K562 (cell line): ENCODE measurements at regions not wholly inside any gene's neighbourhood (a gene's known extent, or its start where the extent isn't known, plus 50 kb on each side); places are given as distances from the start of the nearest gene placed in this dataset.

Experiments used
- ATAC-seq: fragments of 200-7000 bp; cut with Tn5 transposase; 3 replicates; pipeline ENCODE4 v1.9.1; 2020; ENCODE audit warnings: moderate library complexity
- BruUV-seq: library from RNA; stranded (reverse); fragments of 400-500 nt; replicated peaks from 2 replicates; lab custom pipeline; 2021; lab: Mats Ljungman, UMichigan
- CTCF ChIA-PET: fragments of 300-600 bp; formaldehyde crosslinking; extraction: SDS; loops from one replicate; lab custom pipeline; 2021; ENCODE audit warnings: low intra/inter-chr PET ratio; lab: Yijun Ruan, JAX
- POLR2A ChIA-PET: fragments of 300-600, 350-650 bp; sonication (Branson Sonifier 250); formaldehyde crosslinking; extraction: SDS; loops from one replicate; lab custom pipeline; 2021; ENCODE audit warnings: antibody characterized with exemption, inconsistent platforms; lab: Yijun Ruan, JAX
- DNase-seq, 4 experiments: peaks; one replicate each; pipeline versions ENCODE4 v3.0.0 to v3.0.0-alpha.2; 2011 to 2018; ENCODE audit warnings: low spot score in 3 of 4, mixed read lengths in 3 of 4; ENCODE audit errors: extremely low read depth in 1 of 4
- FAIRE-seq: peaks from 2 replicates; lab custom pipeline; 2011; peaks lifted over from hg19 to GRCh38; lab: Jason Lieb, UNC
- H2AFZ ChIP-seq: 2 replicates; pipeline ENCODE4 v1.6.0; 2011; ENCODE audit warnings: low read depth, low read length, control low read depth, inconsistent platforms
- H3K27ac ChIP-seq: fragments of 200-600 bp; 3 replicates; pipeline ENCODE4 v1.8.0; 2011; ENCODE audit warnings: low read depth, mild to moderate bottlenecking, control low read depth, inconsistent platforms, low read length, moderate library complexity, mixed read lengths; ENCODE audit errors: extremely low read depth
- H3K27me3 ChIP-seq, 2 experiments: fragments of 300-600 bp in 1 of 2; 2 replicates in 1 of 2; 3 replicates in 1 of 2; pipeline versions ENCODE4 v1.6.0 to v1.8.0; 2011; ENCODE audit warnings: inconsistent platforms in 2 of 2, low read length in 2 of 2, mild to moderate bottlenecking in 1 of 2, mixed read lengths in 1 of 2, moderate library complexity in 1 of 2; ENCODE audit not compliant: control insufficient read depth in 2 of 2, insufficient read depth in 2 of 2
- H3K36me3 ChIP-seq: fragments of 300-600 bp; 3 replicates; pipeline ENCODE4 v1.8.0; 2011; ENCODE audit warnings: mild to moderate bottlenecking, low read length, inconsistent platforms; ENCODE audit not compliant: control insufficient read depth, insufficient read depth
- H3K4me1 ChIP-seq, 2 experiments: fragments of 200-600 bp in 1 of 2; replicated peaks in 1 of 2; 2 replicates in 1 of 2; 3 replicates in 1 of 2; pipeline versions ENCODE4 v1.5.1 to v1.8.0; 2011; ENCODE audit warnings: inconsistent platforms in 2 of 2, low read length in 2 of 2, mild to moderate bottlenecking in 1 of 2, mixed read lengths in 1 of 2, moderate library complexity in 1 of 2; ENCODE audit not compliant: control insufficient read depth in 2 of 2, insufficient read depth in 2 of 2
- H3K4me2 ChIP-seq: 2 replicates; pipeline ENCODE4 v1.6.1; 2011; ENCODE audit warnings: low read length, control low read depth, inconsistent platforms, mixed read lengths; ENCODE audit not compliant: insufficient read depth
- H3K4me3 ChIP-seq: fragments of 200-600 bp; sonication (generic), shearing (Covaris generic); 2 replicates; pipeline ENCODE4 v1.5.1; 2016; ENCODE audit warnings: control low read depth, inconsistent platforms
- H3K79me2 ChIP-seq: fragments of 200-600 bp; 3 replicates; pipeline ENCODE4 v1.8.0; 2011; ENCODE audit warnings: low read length, inconsistent platforms; ENCODE audit not compliant: control insufficient read depth, insufficient read depth
- H3K9ac ChIP-seq, 2 experiments: 2 replicates each; pipeline versions ENCODE4 v1.6.0 to v1.6.1; 2011; ENCODE audit warnings: low read depth in 2 of 2, low read length in 2 of 2, control low read depth in 1 of 2, inconsistent platforms in 1 of 2, mild to moderate bottlenecking in 1 of 2, mixed read lengths in 1 of 2; ENCODE audit not compliant: insufficient read depth in 1 of 2
- H3K9me1 ChIP-seq: one replicate; pipeline ENCODE4 v1.6.0; 2011; ENCODE audit warnings: inconsistent platforms, mild to moderate bottlenecking, low read length, moderate library complexity; ENCODE audit not compliant: control insufficient read depth, insufficient read depth
- H3K9me3 ChIP-seq: replicated peaks from 2 replicates; pipeline ENCODE4 v1.5.1; 2011; ENCODE audit warnings: low read depth, low read length, inconsistent platforms; ENCODE audit not compliant: control insufficient read depth, insufficient read depth
- H4K20me1 ChIP-seq: replicated peaks from 2 replicates; pipeline ENCODE4 v1.6.1; 2011; ENCODE audit warnings: low read length, inconsistent platforms, mixed read lengths; ENCODE audit not compliant: control insufficient read depth, insufficient read depth
- CBX2 ChIP-seq: fragments of 200-600 bp; sonication (generic); IDR thresholded peaks from one replicate; pipeline ENCODE4 v1.6.1; 2012; ENCODE audit warnings: mild to moderate bottlenecking, low read length, inconsistent platforms; ENCODE audit not compliant: insufficient read depth, poor library complexity, severe bottlenecking
- CHD4 ChIP-seq: fragments of 200-600 bp; sonication (generic); IDR thresholded peaks from 3 replicates; pipeline ENCODE4 v1.6.1; 2012; ENCODE audit warnings: low read depth, mild to moderate bottlenecking, mixed read lengths, low read length, inconsistent platforms; ENCODE audit not compliant: insufficient read depth, insufficient replicate concordance, poor library complexity, severe bottlenecking
- EGR1 ChIP-seq: fragments of 450-650 bp; conservative IDR thresholded peaks from 2 replicates; pipeline ENCODE4 v1.6.1; 2017; ENCODE audit warnings: mild to moderate bottlenecking
- ZNF217 ChIP-seq: sonication (generic); formaldehyde crosslinking; IDR thresholded peaks from 2 replicates; pipeline ENCODE4 v1.8.0; 2022; ENCODE audit warnings: mild to moderate bottlenecking, missing genetic modification reagents
- ZNF347 ChIP-seq: fragments of 450-650 bp; formaldehyde crosslinking; IDR thresholded peaks from 2 replicates; pipeline ENCODE4 v1.4.0; 2020; ENCODE audit warnings: low read depth, mild to moderate bottlenecking, moderate library complexity
- WGBS: fragments of 100-300 bp; shearing (Covaris generic); methylation state at CpG from one replicate; pipeline ENCODE4 v1.1.6; 2016; ENCODE audit warnings: low coverage, mixed read lengths; ENCODE audit not compliant: insufficient coverage; ENCODE audit errors: missing lambda C conversion rate; 5-methylcytosine and 5-hydroxymethylcytosine counted together
- in situ Hi-C: fragments of 300-500 bp; cut with MboI; formaldehyde crosslinking; loops from 4 replicates; pipeline ENCODE4 v1.15.0; 2018; ENCODE audit warnings: inconsistent platforms, mixed read lengths
- intact Hi-C: fragments of 100-400 bp; cut with micrococcal nuclease; formaldehyde crosslinking; loops from 2 replicates; pipeline ENCODE4 v1.14.2; 2022

DNA sequence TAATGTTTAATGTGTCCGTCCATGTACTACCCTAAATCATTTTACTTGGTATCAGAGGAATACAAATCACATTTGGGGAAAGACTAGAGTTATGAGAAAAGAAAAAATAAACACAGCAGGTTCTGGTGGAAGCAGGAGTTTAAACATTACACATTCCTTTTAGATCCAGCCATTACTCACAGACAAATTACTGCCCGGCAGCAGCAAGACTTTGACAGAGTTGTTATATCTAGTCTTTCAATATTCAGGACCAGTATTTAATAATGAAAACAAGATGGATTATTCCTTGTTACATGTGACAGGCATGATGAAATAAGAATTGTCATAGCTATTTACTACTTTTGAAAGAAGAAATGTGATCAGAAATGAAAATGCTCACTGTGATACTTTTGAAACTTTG is 131.8 kb upstream of the GNAI1 start:
- H3K9ac ChIP-seq: no peak overlapping the region
- ChIA-PET CTCF (no interaction called here), POLR2A (no interaction called here)
- no peaks in the 10 kb centered on the region for H3K4me1 ChIP-seq
- H2AFZ ChIP-seq: no peak overlapping the region
- ATAC-seq (no peak), FAIRE-seq (no peak), DNase-seq (no peak)
- no TSS peak for BruUV-seq
- intact Hi-C loops (no loop called here), in situ Hi-C loops (no loop called here)
- no peaks in the 10 kb centered on the region for H3K27me3 ChIP-seq
- no peak overlapping the region for H3K4me3 ChIP-seq
- no peaks in the 10 kb centered on the region for H3K79me2 ChIP-seq
- no peaks in the 10 kb centered on the region for H4K20me1 ChIP-seq
- H3K27ac ChIP-seq: no peak overlapping the region
- 0% methylated on average over 2 of the region's 2 CpGs for WGBS
- no peaks in the 10 kb centered on the region for H3K36me3 ChIP-seq
- 0 out of 2 replicates have a peak, but pooled peaks cover 2% of the 10 kb centered on the region for H3K9me3 ChIP-seq
- TF ChIP-seq CHD4 (no peak), ZNF217 (no peak)
- no peak overlapping the region for H3K4me2 ChIP-seq
- H3K9me1 ChIP-seq: no peaks in the 10 kb centered on the region

DNA sequence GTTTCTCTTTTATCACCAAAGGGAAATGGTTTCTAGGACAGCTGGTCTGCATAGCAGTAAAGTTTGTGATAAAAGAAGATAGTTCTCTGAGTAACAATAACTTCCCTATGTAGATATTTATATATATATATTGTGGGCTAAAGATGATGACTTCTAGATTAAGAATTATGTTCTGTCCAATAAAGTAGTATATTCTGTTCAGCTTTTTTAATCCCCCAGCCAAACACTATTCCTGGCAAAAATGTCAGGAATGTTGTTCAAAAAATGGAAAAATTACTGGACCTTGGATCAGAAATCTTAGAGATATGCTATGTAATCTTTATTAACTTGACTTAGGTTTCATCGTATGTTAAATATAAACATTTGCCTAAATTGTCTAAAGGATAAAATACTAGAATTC is 136.3 kb upstream of the GNAI1 start:
- H3K4me3 ChIP-seq: no peak overlapping the region
- WGBS: 4% methylated on average over 1 of the region's 1 CpG
- no peaks in the 10 kb centered on the region for H4K20me1 ChIP-seq
- BruUV-seq: no TSS peak
- H3K9me3 ChIP-seq: 0 out of 2 replicates have a peak, but pooled peaks cover 2% of the 10 kb centered on the region
- DNase-seq (no peak), FAIRE-seq (no peak), ATAC-seq (no peak)
- no peaks in the 10 kb centered on the region for H3K36me3 ChIP-seq
- H3K27me3 ChIP-seq: no peaks in the 10 kb centered on the region
- CTCF ChIA-PET: no interaction called here
- H3K4me1 ChIP-seq: no peaks in the 10 kb centered on the region
- no peak for TF ChIP-seq ZNF347 (CRISPR knock-in tag)
- no peak for TF ChIP-seq CBX2
- TF ChIP-seq EGR1: no peak
- no peak overlapping the region for H3K9ac ChIP-seq
- no peak overlapping the region for H3K27ac ChIP-seq
- in situ Hi-C loops: no loop called here
- no peaks in the 10 kb centered on the region for H3K79me2 ChIP-seq
- no peak overlapping the region for H2AFZ ChIP-seq
- H3K4me2 ChIP-seq: no peak overlapping the region
- H3K9me1 ChIP-seq: no peaks in the 10 kb centered on the region
- intact Hi-C loops: no loop called here
- POLR2A ChIA-PET: no interaction called here
